Astrocyte (in vitro differentiated cells and primary cell): ENCODE measurements at regions not wholly inside any gene's neighbourhood (a gene's known extent, or its start where the extent isn't known, plus 50 kb on each side); places are given as distances from the start of the nearest gene placed in this dataset.

ENCODE experiments used
- CTCF ChIP-seq: IDR thresholded peaks from 2 replicates; pipeline ENCODE4 v1.5.1; 2011; ENCODE audit warnings: low read depth, mild to moderate bottlenecking, inconsistent platforms, low read length, moderate library complexity; ENCODE audit not compliant: insufficient read depth
- EZH2 ChIP-seq: IDR thresholded peaks from 2 replicates; pipeline ENCODE4 v1.6.1; 2012; ENCODE audit warnings: mild to moderate bottlenecking, low read length, inconsistent platforms; ENCODE audit not compliant: insufficient read depth

DNA sequence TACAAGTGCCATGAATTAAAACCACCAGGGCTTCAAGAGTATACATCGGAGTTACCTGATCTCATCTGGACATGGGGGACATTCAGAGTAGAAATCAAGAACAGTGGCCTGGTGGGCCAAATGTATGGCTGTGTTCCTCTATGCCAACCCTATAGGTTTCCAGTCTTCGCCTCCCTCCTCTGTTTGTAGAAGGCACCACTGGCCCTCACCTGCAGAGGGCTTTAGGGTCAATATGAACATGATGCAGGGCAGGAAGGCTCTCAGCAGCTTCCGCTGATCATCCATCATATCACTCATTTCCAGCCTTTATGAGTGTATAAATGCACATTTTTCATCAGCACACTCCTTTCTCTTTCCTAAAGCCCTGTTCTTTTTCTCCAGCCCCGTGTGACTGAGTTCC is 555.5 kb upstream of the BRINP1 start:
- TF ChIP-seq CTCF (no peak), EZH2 (no peak)
